Glomerular visceral epithelial cell (primary cell): ENCODE measurements at regions not wholly inside any gene's neighbourhood (a gene's known extent, or its start where the extent isn't known, plus 50 kb on each side); places are given as distances from the start of the nearest gene placed in this dataset.
"Not testable (repeated sequence)": the region's sequence is repeated elsewhere in the genome, so short reads cannot be mapped to it uniquely, and the experiment has no call there.

ENCODE experiments used
- DNase-seq: peaks from one replicate; pipeline ENCODE4 v3.0.0-alpha.2; 2016; ENCODE audit errors: extremely low spot score

- DNase-seq: no peak
These were observed 1052.8 kb upstream of the SPRY2 start for GRCh38 chr13:81393721-81394120.

- DNase-seq: no peak
These were observed 1052.2 kb upstream of the SPRY2 start for GRCh38 chr13:81393110-81393509.

GRCh38 chr13:81388400-81388799 lies 1047.5 kb upstream of the SPRY2 start:
- DNase-seq: no peak

GRCh38 chr13:81383444-81383843 lies 1042.5 kb upstream of the SPRY2 start:
- no peak for DNase-seq

- no peak for DNase-seq
These were observed 1041.3 kb upstream of the SPRY2 start for GRCh38 chr13:81382246-81382645.

GRCh38 chr13:81381560-81381959 lies 1040.6 kb upstream of the SPRY2 start:
- DNase-seq: no peak

- DNase-seq: no peak
These were observed 1038.3 kb upstream of the SPRY2 start for GRCh38 chr13:81379183-81379582.

- no peak for DNase-seq
These were observed 1037.0 kb upstream of the SPRY2 start for GRCh38 chr13:81377921-81378320.

- no peak for DNase-seq
These were observed 1034.8 kb upstream of the SPRY2 start for GRCh38 chr13:81375709-81376108.

- DNase-seq: not testable (repeated sequence)
These were observed 1021.8 kb upstream of the SPRY2 start for GRCh38 chr13:81362711-81363110.

GRCh38 chr13:81350056-81350455 lies 1009.1 kb upstream of the SPRY2 start:
- DNase-seq: no peak

GRCh38 chr13:81340118-81341069 lies 999.5 kb upstream of the SPRY2 start:
- not testable (repeated sequence) for DNase-seq

GRCh38 chr13:81339666-81340065 lies 998.7 kb upstream of the SPRY2 start:
- DNase-seq: not testable (repeated sequence)

GRCh38 chr13:81334481-81334880 lies 993.6 kb upstream of the SPRY2 start:
- DNase-seq: no peak

GRCh38 chr13:81326913-81327312 lies 986.0 kb upstream of the SPRY2 start:
- DNase-seq: no peak

- DNase-seq: no peak
These were observed 979.6 kb upstream of the SPRY2 start for GRCh38 chr13:81320516-81320915.

GRCh38 chr13:81319351-81319750 lies 978.4 kb upstream of the SPRY2 start:
- no peak for DNase-seq

GRCh38 chr13:81318231-81319019 lies 977.5 kb upstream of the SPRY2 start:
- no peak for DNase-seq

- DNase-seq: no peak
These were observed 973.5 kb upstream of the SPRY2 start for GRCh38 chr13:81314461-81314860.

GRCh38 chr13:81305928-81306327 lies 965.0 kb upstream of the SPRY2 start:
- no peak for DNase-seq

- DNase-seq: no peak
These were observed 963.3 kb upstream of the SPRY2 start for GRCh38 chr13:81304121-81304659.

GRCh38 chr13:81302677-81303076 lies 961.8 kb upstream of the SPRY2 start:
- no peak for DNase-seq
